ENCODE measurements at regions not wholly inside any gene's neighbourhood (a gene's known extent, or its start where the extent isn't known, plus 50 kb on each side); places are given as distances from the start of the nearest gene placed in this dataset.

- TF ChIP-seq CTCF (IDR thresholded peaks at IDR 0.05; ENCODE audit: low read length, missing control alignments) = no peak
- no peak for DNase-seq (ENCODE audit: low read depth)
- no peak overlapping the region for H3K4me3 ChIP-seq (replicated peaks; ENCODE audit: low read depth, low read length)
Observed at GRCh38 chr20:46823753-46824152, 70.9 kb upstream of the EYA2 start.

- H3K4me3 ChIP-seq (replicated peaks; ENCODE audit: low read depth, low read length) = no peak overlapping the region
- no peak for TF ChIP-seq CTCF (IDR thresholded peaks at IDR 0.05; ENCODE audit: low read length, missing control alignments)
- peak; percentile 1 for DNase-seq (ENCODE audit: low read depth)
Observed at GRCh38 chr20:46826343-46826984, 68.2 kb upstream of the EYA2 start.

GRCh38 chr20:46827718-46828458 is 66.8 kb upstream of the EYA2 start:
- no peak for TF ChIP-seq CTCF (IDR thresholded peaks at IDR 0.05; ENCODE audit: low read length, missing control alignments)
- no peak overlapping the region for H3K4me3 ChIP-seq (replicated peaks; ENCODE audit: low read depth, low read length)
- no peak for DNase-seq (ENCODE audit: low read depth)

- DNase-seq (ENCODE audit: low read depth) = peak; percentile 27
- TF ChIP-seq CTCF (IDR thresholded peaks at IDR 0.05; ENCODE audit: low read length, missing control alignments) = no peak
Observed at GRCh38 chr20:46828471-46828870, 66.2 kb upstream of the EYA2 start.

GRCh38 chr20:46830886-46831632 is 63.6 kb upstream of the EYA2 start:
- no peak for DNase-seq (ENCODE audit: low read depth)
- no peak overlapping the region for H3K4me3 ChIP-seq (replicated peaks; ENCODE audit: low read depth, low read length)
- no peak for TF ChIP-seq CTCF (IDR thresholded peaks at IDR 0.05; ENCODE audit: low read length, missing control alignments)

More at GRCh38 chr20:46828471-46828870, 66.2 kb upstream of the EYA2 start:
- no peak overlapping the region for H3K4me3 ChIP-seq (replicated peaks; ENCODE audit: low read depth, low read length)

GRCh38 chr20:46831633-46832011 is 63.0 kb upstream of the EYA2 start:
- DNase-seq (ENCODE audit: low read depth) = no peak
- no peak for TF ChIP-seq CTCF (IDR thresholded peaks at IDR 0.05; ENCODE audit: low read length, missing control alignments)
- H3K4me3 ChIP-seq (replicated peaks; ENCODE audit: low read depth, low read length) = no peak overlapping the region

All from fibroblast of pulmonary artery (primary cell).